ENCODE measurements at regions not wholly inside any gene's neighbourhood (a gene's known extent, or its start where the extent isn't known, plus 50 kb on each side); places are given as distances from the start of the nearest gene placed in this dataset.

DNA sequence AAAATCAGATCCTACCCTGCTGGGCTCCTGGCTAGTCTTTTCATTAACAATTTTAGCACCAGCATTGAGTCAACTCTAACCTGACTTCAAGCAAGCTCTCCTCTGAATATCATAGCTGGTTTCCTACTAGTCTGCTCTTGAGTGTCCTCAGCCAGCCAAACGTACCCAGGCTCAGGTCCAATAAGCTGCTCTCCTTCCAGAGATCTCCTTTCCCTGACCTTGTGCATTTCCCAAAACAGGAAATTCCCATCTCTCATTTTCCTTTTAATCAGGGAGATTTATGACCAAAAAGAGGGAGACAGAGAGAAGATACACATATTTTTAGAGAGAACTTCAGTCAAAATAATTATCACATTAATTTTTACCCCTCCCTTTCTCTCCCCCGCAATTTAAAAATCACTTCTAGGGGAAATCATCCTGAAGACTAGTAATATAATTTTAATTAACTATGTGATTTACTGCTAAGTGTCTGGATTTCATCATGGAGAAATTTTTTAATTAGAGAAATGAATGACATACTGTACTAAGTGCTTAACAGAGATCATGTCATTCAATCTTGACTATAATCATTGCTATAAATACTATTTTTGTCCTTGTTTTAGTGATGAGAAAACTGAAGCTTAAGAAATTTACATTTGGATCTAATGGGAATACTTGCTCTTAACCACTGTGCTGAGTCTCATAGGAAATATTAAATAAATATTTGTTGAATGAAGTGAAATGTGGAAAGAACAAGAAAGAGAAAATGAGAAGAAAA, 421.7 kb upstream of the INTU start:
- no peak for DNase-seq

DNA sequence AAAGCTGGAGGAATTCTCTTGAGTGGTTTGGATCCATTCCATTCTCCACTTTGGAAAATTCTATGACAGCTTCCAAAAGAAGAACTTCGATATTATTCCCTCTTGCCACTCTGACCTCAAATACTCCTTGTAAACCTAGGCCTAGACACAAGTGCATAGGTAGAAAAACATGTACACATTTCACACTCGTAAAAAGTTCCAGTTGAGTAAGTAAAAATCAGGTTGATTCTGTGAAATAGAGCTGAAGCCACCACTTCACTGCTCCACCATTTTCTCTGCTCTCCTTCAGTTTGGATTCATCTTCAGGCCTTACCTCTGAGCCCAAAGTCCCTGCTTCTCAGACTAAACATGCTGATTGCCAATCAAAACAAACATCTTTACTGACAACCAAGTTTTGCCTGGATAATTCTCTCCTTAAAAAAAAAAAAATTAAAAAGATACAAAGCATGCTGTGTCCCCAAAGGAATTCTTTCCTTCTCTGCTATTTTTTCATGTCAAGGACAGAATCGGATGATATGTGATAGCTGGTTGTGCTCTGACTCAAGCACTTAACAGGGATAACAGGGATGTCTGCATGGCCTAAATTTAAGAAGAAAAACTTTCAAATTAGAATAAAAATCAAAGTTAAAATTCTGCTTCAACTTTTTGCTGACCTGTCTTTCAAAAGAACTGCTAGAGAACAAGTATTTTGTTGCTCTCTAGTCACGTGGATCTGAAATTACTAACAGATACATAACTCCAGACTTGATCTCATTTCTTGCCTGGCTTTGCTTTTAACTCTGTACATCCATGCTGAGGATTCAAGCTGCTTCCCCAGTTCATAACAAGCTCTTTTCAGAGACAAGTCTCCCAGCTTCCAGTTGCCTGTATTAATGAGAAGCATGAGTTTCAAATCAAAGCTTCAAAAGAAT, 420.9 kb upstream of the INTU start:
- no peak for DNase-seq

DNA sequence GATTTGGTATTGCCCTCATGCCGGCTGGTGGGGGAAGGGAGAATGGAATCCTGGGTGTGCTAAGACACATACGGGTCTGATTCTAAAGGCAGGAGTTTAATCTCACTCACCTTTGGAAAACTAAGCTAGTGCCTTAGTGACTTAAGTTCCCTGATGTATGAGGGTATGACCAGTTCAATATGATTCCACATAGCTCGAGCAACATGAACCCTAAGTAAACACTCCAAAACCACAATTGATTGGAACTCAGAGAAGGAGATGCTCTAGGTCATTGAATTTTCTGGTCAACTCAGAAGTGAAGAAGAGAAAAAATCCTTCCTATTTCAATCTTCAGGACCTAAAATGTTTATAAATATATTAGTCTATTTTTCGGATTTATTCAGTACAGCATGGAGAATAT, 420.1 kb upstream of the INTU start:
- DNase-seq, result peak; percentile 9

DNA sequence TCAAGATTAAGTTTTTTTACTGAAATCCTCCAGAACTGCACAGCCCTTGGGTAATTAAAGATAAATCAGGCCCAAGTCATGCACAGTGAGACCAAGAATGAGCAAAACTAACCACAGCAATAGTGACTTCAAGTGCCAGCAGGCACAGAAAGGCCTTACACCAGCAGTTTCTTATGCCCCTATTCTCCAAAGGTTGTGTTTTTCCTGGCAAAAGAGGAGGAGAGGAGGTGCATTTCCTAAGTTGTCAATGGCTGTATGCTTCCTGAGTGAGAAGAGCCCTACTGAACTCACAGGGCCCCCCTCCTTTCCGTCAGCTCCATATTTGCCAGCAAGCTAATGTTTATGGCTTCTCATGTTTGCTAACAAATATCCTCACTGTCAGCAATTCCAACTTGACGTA, 418.7 kb upstream of the INTU start:
- no peak for DNase-seq

DNA sequence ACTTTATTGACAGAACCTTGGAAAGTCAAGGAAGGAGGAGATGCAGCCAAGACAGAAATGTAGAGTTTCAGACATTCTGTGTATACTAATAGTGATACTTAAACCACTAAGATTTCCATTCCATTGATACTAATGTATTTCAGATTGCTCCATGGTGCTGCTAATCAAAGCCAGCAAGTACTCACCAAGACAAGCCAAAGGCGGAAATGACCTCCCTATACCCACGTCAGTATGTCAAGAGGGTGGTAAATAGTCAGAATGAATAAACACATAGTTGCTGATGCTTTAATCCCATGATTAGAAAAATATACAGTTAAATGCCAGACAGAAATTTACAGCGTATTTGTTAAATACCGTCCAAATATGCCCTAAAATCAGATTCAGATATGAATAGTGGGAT, 417.8 kb upstream of the INTU start:
- no peak for DNase-seq

DNA sequence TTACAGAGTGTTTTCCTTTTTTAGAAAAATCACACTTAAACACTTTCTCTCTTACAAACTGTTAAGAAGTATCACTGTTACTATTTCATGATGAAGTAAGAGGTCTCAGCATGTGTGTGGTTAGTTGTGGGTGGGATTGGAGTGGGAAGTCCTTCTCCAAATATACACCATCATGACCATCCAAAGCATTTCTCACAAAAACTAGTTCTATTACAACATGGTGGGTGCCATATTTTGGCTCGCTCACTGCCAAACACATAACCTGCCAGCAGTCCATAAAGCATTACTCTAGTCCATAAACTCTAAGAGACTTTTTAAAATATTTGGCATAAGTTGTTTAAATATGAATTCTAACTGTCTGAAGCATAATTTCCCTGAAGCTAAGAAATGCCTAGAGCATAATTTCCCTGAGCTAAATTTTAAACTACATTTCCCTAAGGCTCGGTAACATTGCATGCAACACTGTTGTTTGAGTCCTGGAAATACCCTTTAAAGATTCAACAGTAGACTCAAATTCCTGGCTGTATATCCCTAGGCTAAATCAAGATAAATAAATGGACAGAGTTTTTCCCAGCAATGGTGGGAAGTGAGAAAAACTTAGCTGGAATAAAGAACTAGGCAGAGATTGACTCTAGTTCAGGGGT, 415.0 kb upstream of the INTU start:
- DNase-seq, result no peak

DNA sequence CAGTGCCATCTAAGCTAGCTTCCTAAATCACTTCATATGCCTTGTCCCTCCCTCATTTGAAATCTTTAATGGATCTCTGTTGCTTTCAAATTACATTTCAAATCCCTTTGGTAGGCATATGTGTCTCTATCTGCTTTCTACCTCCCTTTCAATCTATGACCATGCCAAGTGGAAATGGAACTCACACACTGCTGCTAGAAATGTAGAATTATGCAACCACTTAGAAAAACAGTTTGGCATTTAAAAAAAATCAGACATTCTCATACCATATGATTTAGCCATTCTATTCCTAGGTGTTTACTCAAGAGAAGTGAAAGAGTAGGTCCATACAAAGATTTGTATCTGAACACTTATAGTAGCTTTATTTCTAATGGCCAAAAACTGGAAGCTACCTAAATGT, 413.5 kb upstream of the INTU start:
- no peak for DNase-seq

DNA sequence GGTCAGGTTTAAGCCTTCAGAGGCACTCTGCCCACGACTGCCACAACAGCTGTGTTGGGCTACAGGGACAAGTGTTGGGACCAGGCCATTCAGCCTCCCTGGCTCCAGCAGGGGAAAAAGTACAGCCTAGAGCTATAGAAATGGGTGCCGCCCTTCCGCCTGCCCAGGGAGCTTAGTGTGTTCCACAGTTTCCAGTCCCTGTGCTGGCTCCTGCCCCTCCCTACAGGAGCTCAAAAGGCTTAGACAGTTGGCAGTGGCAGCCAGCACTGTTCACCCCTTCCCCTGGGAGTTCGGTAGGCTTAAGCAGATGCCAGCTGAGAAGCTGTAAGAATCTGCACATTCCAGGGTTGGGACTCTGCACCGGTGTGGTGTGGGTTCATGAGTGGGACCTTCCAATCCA, 408.2 kb upstream of the INTU start:
- DNase-seq, result no peak

DNA sequence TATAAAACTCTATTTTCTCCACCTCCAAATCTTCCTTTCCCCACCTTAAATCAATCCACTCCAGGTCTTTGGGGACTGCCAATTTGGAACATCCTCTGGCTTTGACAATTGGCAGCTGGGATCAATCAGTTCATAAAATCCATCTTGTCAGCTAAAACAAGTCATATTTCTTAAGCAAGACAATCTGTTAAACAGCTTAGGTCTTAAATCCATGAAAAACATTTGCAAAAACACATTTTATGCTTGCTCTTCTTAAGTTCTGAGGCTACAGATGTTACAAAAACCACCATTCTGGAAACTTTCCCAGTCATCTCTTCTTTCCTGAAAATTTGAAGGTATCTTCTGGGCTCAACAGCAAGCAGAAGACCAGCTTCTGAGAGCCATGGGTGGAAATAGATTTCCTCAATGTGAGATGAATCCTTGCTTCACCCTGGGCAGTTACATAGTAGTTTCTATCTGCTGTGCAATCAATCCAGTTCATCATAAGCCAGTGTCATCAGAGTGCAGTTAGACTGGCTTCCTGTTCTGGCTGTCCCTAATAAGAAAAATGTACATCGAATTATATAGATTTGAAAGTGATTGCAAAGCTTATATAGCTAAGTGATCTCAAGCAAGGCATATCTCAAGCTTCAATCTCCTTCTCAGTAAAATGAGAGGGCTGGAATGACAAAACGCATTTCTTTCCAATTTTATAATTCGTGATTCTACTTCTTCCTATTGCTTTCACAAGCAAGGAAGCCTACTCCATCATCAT, 402.7 kb upstream of the INTU start:
- no peak for DNase-seq

DNA sequence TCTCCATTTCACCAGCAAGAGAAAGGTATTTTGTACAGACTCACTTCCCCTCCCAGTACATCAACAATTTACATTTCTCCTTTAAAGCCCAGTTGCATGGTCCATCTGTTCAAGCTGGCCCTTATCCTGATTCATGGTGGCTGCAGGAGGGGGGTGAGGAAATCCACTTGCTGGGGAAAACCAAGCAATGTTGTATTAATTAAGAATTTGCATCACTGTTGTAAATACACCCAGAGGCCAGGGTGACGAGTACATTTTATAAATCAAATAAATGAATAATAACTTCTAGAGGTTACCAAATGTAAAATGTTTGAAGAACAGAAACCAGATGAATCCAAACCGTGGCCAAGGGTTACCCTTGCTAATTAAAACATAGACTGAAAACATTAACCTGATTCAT, 395.9 kb upstream of the INTU start:
- no peak for DNase-seq

DNA sequence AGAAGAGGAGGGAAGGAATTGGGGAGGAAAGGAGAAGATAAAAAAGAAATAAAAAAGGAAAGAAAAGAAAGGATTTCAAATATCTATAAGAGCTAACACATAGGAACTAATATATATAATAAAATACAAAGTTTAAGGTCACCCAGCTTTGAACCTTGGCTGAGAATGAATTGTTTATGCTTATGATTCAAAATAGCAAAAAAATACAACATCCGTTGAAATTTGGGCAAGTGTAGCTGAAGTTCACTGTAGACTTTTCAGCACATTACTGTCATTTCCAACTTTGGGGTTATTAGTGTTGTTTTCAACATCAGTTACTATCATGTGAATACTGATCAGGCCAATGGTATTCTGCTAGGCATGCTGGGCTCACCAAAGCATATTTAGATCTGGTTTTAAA, 395.2 kb upstream of the INTU start:
- DNase-seq, result no peak

DNA sequence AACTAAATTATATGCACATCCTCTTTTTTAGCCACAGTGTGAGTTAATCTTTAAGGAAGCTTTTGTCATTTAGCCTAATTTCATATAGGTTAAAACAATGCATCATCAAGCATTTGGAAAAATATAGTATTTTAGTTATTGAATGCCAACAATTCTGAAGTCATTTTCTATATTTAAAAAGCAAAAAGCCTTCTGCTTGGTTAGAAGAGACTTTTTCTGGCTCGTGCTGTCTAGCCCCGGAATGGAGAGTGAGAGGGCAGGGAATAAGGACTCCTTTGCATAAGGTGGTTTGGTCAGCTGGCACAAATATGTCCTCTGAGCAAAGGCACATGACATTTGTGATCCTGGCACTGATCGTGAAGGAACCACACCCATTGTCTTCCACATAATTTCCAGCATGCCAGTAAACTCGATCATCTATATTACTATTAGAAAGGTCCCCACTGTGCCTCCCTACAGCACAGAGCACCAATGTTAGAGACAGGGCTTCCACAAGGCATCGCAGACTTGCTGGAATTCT, 393.7 kb upstream of the INTU start:
- DNase-seq, result no peak

DNA sequence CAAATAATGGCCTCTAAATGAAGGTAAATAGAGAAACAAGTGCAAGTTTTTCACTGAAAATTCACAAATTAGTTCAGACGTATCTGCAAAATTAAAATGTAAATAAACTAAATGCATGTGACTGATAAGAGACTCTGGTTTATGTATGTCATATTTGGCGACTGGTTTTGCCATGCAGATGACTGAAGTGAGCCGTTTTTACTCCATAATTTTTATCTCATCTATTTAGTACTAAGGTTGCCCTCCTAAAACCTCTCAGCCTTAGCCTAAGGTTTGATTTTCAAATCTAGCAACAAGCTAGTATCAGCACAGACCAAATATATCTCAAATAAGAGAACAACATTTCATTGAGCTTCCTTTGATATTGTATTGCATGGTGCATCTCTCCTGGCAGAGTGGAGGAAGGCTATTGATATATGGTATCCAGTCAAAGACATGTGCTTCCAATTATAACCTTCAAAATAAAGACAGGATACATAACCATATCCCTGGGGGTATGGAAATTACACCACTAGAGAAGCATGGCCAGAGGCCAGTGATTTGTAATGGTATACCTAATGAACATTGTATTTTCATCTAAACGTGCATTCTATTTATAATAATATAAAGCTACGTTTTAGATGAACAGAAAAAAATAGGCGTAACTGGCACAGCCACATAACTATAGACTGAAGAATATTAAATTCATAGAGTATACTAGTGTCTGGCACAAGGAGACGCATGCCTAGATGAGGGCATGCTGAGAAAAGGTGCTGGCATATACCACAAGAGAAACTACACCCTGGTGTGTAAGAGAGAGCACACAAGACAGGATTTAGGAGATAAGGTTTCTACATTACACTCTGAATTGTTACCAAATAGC, 392.6 kb upstream of the INTU start:
- DNase-seq, result no peak

DNA sequence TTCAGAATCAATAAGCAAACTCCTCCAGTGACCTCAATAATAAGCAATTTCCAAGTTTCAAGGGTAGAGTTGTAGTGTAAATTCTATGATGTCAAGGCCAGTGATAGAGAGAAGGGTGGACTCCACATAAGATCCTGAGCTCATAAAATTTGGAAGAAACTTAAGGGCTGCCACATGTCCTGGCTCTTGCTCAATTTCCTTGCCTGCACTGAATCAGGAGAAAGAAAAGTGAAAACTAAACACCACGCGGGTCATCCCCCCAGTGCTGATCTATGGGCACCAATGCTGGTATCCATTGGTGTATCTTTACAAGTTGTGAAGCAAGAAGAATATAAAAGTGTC, 392.0 kb upstream of the INTU start:
- no peak for DNase-seq

DNA sequence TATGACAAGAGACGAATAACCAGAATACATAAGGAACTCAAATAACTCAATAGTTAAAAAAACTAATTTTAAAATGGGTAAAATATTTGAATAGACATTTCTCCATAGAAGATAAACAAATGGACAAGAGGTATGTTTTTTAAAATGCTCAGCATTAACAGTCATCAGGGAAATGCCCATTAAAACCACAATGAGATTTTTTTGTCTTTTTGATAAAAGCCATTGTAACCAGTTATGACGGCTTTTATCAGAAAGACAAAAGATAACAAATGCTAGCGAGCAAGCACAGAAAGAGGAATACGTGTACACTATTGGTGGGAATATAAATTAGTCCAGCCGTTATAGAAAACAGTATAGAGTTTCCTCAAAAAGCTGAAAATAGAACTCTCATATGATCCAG, 388.2 kb upstream of the INTU start:
- DNase-seq, result no peak

DNA sequence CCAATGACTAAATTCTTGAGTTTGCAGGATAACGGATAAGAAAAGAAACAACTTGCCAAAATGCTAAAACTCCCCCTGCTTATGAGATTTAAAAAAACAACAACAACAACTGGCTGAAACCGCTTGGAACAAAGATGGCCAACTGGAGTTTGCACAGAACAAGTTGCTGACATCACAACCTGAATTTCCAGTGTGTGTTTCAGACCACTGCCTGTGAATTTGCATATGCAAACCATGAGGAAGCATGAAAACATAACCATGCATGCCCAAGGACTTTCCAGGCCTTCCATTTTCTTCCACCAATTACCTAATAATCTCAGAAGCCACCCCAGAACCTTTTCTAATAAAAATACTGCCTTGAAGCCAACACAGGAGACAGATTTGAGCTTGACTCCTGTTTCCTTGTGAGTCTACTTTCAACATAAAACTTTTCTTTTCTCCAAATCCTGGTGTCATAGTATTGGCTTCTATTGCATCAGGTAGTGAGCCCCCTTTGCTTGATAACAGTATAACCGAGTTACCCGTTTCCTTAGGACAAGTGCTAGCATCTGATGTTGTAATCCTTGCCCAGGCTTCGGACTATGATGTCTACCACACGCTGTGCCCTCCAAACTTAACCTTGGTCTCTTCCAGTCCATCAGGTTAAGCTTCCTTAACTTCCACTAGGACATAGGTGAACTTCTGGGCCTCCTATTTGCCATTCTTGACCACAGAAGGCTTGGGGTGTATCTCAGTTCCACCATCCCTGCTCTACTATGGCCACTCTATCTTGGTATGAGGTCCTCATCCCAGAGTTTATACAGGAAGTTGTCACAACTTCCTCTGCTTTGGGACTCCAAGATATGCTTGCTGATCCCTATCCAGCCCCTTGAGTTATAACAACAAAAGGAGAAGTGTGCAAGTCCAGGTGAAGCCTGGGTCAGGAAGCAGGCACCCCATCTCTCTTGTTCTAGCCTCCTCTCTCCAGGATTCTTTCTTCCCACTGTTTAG, 385.5 kb upstream of the INTU start:
- DNase-seq, result no peak

DNA sequence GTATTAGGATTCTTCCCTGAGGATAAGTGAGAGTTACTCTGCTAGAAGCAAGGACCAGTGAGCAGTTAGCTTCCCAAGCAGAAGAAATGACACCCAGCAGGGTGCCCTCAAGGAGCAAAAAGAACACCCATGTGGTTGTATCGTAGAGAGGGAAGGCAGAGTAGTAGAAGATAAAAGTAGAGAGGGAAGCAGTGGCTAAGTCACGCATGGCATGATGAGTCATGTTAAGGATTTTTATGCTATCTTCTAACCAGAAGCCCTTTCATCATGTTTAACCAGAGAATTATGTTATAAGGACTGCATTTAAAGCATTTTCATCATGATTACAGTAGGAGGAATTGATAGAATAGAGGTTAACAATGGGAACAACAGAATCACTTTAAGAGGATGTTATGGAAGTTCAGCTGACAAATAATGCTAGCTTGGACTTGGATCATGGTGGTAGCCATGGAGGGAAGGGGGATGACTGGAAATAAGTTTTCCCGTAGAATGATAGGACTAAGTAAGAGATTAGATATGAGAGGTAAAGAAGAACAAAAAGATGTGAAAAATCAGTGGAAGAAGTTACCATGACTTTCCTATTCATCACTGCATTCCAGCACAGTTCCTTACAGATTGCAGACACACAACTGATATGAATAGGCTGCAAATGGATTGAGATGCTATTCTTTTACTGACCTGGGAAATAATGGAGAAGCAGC, 383.5 kb upstream of the INTU start:
- no peak for DNase-seq

DNA sequence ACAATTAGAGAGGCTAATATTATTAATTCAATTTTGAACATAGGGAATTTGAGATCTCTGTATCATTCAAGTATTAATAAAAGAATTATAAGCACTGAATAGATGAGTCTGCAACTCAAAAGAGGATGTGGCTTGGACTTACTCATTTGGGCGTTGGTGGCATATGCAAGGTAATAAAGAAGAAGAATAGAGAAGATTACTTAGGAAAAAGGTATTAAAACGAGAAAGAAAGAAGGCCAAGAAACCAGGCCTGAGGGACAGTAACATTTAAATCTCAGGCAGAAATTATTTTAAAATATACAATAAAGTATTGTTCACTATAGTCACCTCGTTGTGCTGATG, 383.0 kb upstream of the INTU start:
- no peak for DNase-seq

DNA sequence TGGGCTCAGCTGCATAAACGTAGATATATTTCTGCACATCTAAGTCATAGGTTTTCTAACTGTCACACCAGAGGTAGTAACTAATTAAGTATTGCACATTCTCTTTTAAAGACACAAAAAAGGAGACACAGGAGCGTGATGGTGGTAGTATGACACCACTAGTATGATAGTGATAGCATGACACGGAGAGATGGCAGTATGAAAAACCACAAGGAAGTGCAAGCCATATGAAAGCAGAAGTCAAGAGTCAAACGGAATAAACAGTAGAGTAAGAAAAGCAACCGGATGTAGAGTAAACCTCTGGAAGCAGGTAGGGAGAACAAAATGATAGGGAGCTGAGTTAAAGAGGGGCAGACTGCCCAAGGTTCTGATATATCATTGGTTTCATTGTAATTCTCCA, 382.2 kb upstream of the INTU start:
- no peak for DNase-seq

DNA sequence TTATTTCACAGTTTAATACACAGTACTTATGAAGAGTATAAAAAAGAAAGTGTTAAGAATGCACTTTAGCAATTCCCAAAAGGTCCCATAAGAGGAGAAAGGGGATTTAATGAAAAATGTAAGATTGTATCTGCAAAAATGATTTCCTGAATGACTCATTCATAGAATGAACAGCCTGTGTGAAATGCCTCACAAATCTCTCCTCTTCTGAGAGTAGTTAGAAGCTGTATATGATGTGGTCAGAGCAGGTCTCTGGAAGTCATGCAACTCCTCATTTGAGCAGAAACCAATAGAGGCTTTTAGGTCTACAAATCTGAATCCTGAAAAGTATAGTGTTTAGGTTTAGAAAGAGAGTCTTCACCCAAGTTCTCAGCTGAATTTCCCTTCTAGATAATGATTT, 381.3 kb upstream of the INTU start:
- no peak for DNase-seq
